ENCODE measurements at regions not wholly inside any gene's neighbourhood (a gene's known extent, or its start where the extent isn't known, plus 50 kb on each side); places are given as distances from the start of the nearest gene placed in this dataset.
"Not testable (repeated sequence)": the region's sequence is repeated elsewhere in the genome, so short reads cannot be mapped to it uniquely, and the experiment has no call there.

DNA sequence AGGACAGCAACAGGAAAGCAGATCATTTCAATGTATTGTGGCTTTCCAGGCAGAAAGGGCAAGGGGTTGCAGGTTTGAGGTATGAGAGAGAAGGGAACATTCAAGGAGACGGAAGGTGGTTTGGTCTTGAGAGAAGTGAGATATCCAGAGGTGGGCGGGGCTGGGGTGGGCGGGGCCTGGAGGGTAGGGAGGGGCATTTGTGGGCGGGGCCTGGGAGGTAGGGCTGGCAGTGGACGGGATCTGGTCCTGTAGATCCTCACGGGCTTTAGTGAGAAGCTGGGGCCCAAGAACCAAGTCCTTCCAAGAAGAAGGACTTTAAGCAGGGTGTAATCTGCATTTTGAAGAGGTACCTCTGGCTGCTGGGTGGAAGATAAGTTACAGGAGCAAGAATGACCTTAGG is 199.2 kb downstream of the MN1 start:
- no peak for DNase-seq (ENCODE audit: low read depth)

DNA sequence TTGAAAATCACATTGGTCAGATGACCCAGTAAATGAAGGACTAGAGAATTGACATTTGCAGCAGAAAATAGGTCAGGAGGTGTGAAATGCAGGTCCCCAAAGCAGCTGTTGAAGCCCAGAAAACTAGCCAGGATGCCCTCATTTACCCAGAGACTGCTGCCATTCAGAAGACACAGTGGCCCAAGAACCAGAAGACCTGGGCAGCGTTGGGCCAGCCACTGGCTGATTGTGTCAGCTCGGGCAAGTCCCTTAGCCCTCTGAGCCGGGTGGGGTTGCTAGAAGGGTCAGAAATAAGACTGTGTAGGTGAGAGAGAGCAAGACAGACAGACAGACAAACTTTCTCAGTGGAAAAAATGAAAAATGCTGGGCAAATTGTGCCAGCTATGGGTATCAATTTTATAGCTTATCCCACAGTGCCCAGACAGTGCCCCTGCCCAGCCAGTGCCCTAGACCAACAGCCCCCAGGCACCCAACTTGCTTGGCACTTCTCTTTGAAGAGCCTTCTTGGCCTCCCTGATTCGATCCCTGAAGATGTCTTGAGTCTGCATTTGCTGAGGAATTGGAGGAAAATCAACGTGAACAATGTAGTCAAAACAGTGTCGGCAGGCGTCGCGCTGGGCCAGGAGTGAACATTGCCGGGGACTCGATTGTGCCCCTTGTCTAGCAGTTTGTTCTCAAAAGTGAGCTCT is 198.3 kb downstream of the MN1 start:
- no peak for DNase-seq (ENCODE audit: low read depth)

- DNase-seq (ENCODE audit: low read depth) = no peak
These were observed 197.8 kb downstream of the MN1 start for GRCh38 chr22:27603800-27604144.

DNA sequence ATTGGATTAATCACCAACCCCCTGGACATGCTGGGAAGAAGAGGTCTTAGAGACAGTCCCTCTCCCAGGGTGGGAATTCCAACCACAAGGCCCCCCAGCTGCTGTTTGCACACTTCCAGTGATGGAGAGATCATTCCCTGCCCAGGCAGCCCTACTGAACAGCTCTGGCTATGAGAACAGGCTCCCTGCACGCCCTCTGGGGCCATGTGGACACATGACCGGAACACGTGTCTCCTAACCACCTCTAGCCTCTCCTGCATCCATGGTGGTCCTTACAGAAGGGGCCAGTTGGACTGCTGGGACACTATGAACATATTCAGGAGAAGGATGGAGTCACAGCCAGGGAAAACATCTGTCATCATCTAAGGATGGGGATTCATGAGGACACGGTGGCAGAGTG is 196.2 kb downstream of the MN1 start:
- DNase-seq (ENCODE audit: low read depth) = no peak

- not testable (repeated sequence) for DNase-seq (ENCODE audit: low read depth)
These were observed 193.8 kb downstream of the MN1 start for GRCh38 chr22:27607750-27608149.

GRCh38 chr22:27609451-27609888 is 192.1 kb downstream of the MN1 start:
- no peak for DNase-seq (ENCODE audit: low read depth)

- not testable (repeated sequence) for DNase-seq (ENCODE audit: low read depth)
These were observed 191.4 kb downstream of the MN1 start for GRCh38 chr22:27610164-27610563.

DNA sequence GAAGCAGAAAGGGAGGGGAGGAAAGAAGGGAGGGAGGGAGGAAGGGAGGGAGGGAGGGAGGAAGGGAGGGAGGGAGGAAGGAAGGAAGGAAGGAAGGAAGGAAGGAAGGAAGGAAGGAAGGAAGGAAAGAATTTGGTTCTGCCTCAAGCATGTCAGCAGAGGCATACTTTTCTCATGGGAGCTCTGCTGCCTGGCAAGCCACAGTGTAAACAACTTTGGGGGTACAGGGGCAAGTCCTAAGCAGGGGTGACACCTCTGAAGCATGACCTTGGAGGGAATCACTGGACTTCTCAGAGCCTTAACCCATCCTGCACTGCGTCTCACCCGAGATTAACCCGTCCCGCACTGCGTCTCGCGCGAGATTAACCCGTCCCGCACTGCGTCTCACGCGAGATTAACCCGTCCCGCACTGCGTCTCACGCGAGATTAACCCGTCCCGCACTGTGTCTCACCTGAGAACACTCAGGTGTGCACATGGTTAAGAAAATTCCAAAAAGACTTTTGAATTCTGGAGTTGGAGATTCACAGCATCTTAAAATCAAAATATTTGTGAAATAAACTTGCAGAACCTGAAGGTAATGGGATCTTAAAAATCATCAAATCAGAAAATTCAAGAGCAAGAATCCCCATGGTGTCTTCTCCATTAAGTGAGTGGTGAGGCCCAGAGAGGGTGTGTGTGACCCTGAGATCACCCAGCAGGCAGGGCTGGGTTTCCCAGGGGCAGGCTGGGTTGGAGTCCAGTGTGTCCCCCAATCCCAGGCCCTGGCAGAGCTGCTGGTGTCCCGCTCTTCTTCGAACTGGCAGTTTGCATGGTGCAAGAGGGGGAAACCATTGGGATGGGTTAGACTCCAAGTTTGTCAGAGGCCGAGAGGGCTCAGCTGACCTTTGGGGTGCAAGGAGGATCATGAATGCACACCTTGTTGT is 190.4 kb downstream of the MN1 start:
- no peak for DNase-seq (ENCODE audit: low read depth)

DNA sequence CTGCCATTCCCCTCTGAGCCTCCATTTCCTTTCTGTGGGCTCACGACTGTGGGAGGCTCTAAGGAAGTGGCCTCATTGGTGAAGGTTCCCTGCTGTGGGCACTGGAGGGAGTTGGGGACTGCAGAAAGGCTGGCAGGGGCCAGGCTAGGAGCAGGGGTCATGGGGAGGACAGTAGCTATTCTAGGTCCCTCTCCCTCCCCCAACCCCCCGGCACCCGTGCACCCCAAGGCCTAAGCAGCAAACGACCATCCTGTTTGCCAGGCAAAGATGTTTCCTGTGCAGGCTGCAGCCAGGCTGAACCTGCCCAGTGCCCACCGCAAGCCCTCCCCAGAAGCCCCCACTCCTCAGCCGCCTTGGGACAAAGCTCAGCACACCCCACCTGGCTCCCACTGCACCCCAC is 189.4 kb downstream of the MN1 start:
- DNase-seq (ENCODE audit: low read depth) = no peak

- DNase-seq (ENCODE audit: low read depth) = no peak
These were observed 188.2 kb downstream of the MN1 start for GRCh38 chr22:27613099-27614005.

- no peak for DNase-seq (ENCODE audit: low read depth)
These were observed 187.4 kb downstream of the MN1 start for GRCh38 chr22:27614006-27614649.

DNA sequence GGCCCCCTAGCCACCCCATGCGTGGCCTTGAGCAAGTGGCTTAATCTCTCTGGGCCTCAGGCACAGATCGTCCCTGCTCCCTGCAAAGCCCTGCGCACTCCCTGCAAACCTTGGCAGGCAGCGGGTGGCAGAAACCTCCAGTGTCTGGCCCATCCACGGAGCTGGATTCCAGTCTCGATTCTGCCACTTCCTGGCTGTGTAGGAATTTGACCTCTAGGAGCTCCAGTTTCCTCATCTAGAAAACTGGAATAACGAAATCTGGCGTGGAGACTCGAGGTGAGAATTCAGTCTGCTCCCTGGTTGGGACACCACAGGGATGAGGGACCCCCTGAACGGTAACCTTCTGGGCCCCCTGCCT is 186.9 kb downstream of the MN1 start:
- DNase-seq (ENCODE audit: low read depth) = no peak

DNA sequence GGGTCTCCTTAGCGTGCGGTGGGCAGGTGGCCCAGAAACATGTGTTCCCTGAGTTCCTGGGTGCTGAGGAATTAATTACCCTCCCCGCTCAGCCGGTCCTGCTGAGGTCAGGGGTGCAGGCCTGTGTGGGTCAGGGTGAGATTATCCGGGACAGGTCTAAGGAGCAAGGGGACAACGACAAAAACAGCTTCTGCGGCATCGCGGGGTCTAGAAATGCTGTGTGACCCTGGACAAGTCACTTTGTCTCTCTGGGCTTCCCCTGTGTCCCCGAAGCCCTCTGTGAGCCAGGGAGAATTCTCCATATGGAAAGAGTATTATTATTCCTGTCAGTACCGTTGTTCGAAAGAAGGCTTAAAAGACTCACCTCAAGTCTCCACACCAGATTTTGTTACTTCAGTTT is 186.1 kb downstream of the MN1 start:
- DNase-seq (ENCODE audit: low read depth) = no peak

DNA sequence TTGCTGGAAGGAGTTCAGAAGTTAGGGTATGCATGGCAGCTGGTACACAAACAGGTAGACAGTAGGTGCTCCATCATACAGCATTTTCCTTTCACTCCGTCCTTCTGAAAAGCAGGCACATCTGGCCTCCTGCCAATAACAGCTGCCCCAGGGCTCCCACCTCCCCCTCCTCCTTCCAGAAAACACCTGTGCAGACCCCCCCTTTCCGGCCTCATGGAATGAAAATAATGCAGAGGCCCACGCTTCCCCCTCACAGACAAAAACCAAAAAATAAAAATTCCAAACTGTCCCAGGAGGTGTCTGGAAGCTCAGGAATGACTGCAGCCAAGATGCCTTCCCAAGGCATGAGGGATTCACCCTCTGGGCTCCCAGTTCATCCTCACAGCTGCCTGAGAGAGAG is 185.5 kb downstream of the MN1 start:
- DNase-seq (ENCODE audit: low read depth) = no peak

DNA sequence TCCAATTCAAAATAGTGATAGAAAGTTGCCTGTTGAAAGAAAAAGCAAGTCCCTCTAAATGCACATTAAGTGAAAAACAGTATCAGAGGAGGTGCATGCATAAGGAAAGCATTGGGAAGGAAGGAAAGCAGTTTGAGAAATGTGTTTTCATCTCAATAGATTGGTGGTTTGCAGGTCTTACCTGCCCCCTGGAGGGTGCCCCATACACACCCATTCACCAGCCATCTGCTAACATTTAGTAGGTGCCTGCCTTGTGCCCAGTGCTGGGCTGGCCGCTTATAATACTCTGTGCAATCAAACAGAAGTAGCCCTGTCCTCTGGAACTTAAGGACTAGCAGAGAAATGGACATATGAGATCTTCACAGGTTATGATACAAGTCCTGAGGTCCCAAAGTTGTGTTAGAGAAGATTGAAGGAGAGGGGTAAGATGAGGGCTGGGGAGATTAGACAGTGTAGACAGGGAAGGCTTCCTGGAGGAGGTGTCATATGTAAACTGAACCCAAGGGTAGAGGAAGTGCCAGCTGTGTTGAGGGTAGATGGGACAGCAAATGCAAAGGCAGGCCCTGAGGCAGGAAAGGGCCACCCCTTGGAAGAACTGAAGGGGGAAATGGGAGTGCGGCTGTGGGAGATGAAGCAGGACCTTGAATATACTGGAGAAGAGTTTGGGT is 184.2 kb downstream of the MN1 start:
- DNase-seq (ENCODE audit: low read depth) = no peak

- DNase-seq (ENCODE audit: low read depth) = no peak
These were observed 181.0 kb downstream of the MN1 start for GRCh38 chr22:27620367-27621154.

- no peak for DNase-seq (ENCODE audit: low read depth)
These were observed 180.0 kb downstream of the MN1 start for GRCh38 chr22:27621486-27622070.

GRCh38 chr22:27624042-27624441 is 177.5 kb downstream of the MN1 start:
- no peak for DNase-seq (ENCODE audit: low read depth)

GRCh38 chr22:27624705-27625104 is 176.9 kb downstream of the MN1 start:
- no peak for DNase-seq (ENCODE audit: low read depth)

Measured in stimulated activated CD8-positive, alpha-beta memory T cell treated with anti-CD3 and anti-CD28 coated beads, Interleukin-7, amount 100 ng/mL, for 24 hours (primary cell).